ENCODE measurements at regions not wholly inside any gene's neighbourhood (a gene's known extent, or its start where the extent isn't known, plus 50 kb on each side); places are given as distances from the start of the nearest gene placed in this dataset.

- no peak overlapping the region for H3K4me3 ChIP-seq (ENCODE audit: low read depth, low read length)
- DNase-seq (ENCODE audit: low read depth) = no peak
- TF ChIP-seq MAX (IDR thresholded peaks at IDR 0.05; ENCODE audit: low read depth, low read length) = no peak
Observed at GRCh38 chr6:44771647-44772415, 384.3 kb downstream of the CDC5L start.

- no peak overlapping the region for H3K4me3 ChIP-seq (ENCODE audit: low read depth, low read length)
- no peak for DNase-seq (ENCODE audit: low read depth)
- TF ChIP-seq MAX (IDR thresholded peaks at IDR 0.05; ENCODE audit: low read depth, low read length) (no peak), MYC (IDR thresholded peaks at IDR 0.05; ENCODE audit: low read depth, low read length) (no peak), CTCF (IDR thresholded peaks at IDR 0.05; ENCODE audit: low read depth, low read length) (no peak), POLR2A (IDR thresholded peaks at IDR 0.05; ENCODE audit: extremely low read depth, insufficient read length) (no peak)
Observed at GRCh38 chr6:44772838-44773237, 385.3 kb downstream of the CDC5L start.

- no peak for DNase-seq (ENCODE audit: low read depth)
- H3K4me3 ChIP-seq (ENCODE audit: low read depth, low read length) = no peak overlapping the region
- TF ChIP-seq POLR2A (IDR thresholded peaks at IDR 0.05; ENCODE audit: extremely low read depth, insufficient read length) (no peak), CTCF (IDR thresholded peaks at IDR 0.05; ENCODE audit: low read depth, low read length) (no peak), MYC (IDR thresholded peaks at IDR 0.05; ENCODE audit: low read depth, low read length) (no peak), MAX (IDR thresholded peaks at IDR 0.05; ENCODE audit: low read depth, low read length) (no peak)
Observed at GRCh38 chr6:44775121-44775520, 387.6 kb downstream of the CDC5L start.

GRCh38 chr6:44776344-44776743 lies 388.8 kb downstream of the CDC5L start:
- TF ChIP-seq MAX (IDR thresholded peaks at IDR 0.05; ENCODE audit: low read depth, low read length) (no peak), CTCF (IDR thresholded peaks at IDR 0.05; ENCODE audit: low read depth, low read length) (no peak), POLR2A (IDR thresholded peaks at IDR 0.05; ENCODE audit: extremely low read depth, insufficient read length) (no peak), MYC (IDR thresholded peaks at IDR 0.05; ENCODE audit: low read depth, low read length) (no peak)
- no peak for DNase-seq (ENCODE audit: low read depth)

GRCh38 chr6:44778513-44778912 lies 391.0 kb downstream of the CDC5L start:
- TF ChIP-seq MAX (IDR thresholded peaks at IDR 0.05; ENCODE audit: low read depth, low read length) = no peak
- TF ChIP-seq MYC (IDR thresholded peaks at IDR 0.05; ENCODE audit: low read depth, low read length) = no peak
- no peak for TF ChIP-seq POLR2A (IDR thresholded peaks at IDR 0.05; ENCODE audit: extremely low read depth, insufficient read length)
- no peak for TF ChIP-seq CTCF (IDR thresholded peaks at IDR 0.05; ENCODE audit: low read depth, low read length)
- no peak overlapping the region for H3K4me3 ChIP-seq (ENCODE audit: low read depth, low read length)
- DNase-seq (ENCODE audit: low read depth) = no peak

More at GRCh38 chr6:44776344-44776743, 388.8 kb downstream of the CDC5L start:
- H3K4me3 ChIP-seq (ENCODE audit: low read depth, low read length) = no peak overlapping the region
